Left lobe of liver (tissue), 2 donors: ENCODE measurements at regions not wholly inside any gene's neighbourhood (a gene's known extent, or its start where the extent isn't known, plus 50 kb on each side); places are given as distances from the start of the nearest gene placed in this dataset.

Experiments
- ATAC-seq: fragments of 200-7000 bp; cut with Tn5 transposase; one replicate; pipeline ENCODE4 v1.9.1; 2020; ENCODE audit warnings: mild to moderate bottlenecking, moderate library complexity
- DNase-seq: peaks from one replicate; pipeline ENCODE4 v3.0.0-alpha.2; 2020; ENCODE audit warnings: low spot score
- donor health status: DM: no; HTN: no; CAD: no; lungs with moderate emphysema.
- donor health status: DM: no; HTN: yes; CAD: no.

- no peak for DNase-seq
- no peak for ATAC-seq
Observed at GRCh38 chr17:72338304-72338703, 217.5 kb downstream of the SOX9 start.

DNA sequence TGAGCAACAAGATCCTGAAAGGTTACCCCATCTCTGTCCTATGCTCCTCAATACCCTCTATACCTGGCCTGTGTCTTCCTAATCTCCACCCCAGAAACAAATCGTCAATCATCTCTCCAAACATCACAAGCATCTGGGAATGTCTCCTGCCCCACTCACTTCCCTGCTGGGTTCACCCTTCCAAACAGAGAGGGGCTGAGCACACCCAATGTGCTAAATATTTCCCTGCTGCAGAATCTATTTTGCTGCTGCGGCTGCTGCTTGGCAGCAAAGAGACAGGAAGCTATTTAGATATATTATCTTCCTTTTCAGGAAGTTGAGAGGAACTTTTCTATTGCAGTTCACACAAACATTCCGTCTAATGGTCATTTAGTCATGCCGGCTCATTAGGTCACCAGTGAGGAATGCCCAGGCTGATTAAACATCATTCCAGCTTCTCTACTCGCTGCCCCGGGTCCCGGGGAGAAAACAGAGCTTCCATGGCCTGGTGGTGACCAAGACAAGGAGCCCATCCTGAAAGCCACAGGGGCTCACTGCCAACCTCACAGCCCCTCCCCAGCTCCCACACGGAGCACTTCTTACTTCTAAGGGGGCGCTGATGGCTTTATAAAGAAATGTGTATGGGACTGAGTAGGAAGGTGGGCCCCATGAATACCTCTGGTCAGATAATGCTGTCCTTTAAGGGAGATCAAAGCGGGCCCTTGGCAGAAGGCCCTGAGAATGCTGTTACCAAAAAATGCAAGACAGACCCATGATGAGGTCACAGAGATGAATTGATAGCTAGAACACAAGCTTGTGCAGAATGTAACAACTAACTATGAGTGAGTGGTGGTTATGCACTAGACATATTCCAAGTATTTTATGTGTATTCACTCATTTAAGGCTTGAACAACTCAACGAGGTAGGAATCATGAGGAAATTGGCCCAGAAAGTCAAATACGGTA, 218.3 kb downstream of the SOX9 start:
- DNase-seq (no peak), ATAC-seq (peak; percentile 20)

GRCh38 chr17:72340836-72341235, 220.0 kb downstream of the SOX9 start:
- DNase-seq: no peak
- no peak for ATAC-seq

DNA sequence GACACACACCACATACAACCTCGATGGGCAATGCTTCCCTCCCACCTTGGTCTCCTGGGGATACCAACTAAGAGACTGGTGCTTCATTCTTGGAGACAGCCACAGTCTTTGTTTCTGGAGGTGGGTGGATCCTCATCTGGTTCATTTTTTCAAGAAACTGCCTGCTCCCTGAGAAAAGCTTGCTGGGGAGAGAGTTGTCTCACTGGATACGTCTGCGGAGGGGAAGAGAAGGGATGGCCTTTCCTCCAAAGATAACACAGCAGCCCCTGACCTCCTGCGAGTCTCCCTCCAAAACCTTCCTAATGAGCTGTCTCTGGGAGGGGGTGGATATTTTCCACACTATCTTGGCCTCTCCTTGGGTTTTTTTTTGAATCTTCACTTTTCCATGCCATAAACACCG, 221.2 kb downstream of the SOX9 start:
- ATAC-seq (no peak), DNase-seq (no peak)

DNA sequence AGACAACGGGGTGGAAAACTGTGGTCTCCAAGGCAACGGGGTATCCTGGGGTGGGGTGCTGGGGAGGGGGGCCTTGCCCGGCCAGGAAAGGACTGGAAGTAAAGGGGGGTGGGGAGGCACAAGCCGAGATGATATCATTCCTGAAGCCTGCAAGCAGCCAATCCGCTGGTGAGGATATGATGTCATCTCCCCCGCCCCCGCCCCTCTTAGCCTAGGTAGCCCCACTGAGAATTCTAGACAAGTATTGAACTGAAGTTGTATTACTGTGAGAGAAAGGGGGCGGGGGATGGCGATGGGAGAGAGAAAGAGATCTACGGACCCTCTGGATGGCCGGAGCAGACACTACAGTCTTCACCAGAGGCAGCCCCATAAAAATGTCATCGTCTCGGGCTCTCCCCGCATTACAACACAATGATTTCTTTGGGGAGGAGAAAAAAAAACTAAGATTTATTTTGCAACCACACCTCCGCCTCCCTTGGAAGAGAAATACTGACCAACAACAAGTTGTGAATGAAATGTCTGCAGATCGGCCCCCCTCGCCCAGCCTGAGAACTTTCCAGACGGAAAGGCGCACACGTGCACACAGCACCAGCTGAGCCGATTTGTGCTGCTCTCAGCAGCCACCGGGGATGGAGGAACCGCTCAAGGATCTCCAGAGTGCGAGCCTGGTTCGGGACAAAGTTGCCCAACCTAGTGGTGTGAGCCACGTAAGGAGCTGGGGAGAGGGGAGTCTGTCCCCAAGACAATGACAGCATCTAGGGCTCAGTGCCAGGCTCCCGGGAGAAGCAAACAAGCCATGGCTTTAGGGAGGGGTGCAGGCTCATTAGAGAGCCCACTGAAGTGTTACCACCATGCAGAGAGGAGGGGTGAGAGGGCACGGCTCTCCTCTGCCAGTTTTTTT, 222.1 kb downstream of the SOX9 start:
- no peak for ATAC-seq
- DNase-seq: no peak

DNA sequence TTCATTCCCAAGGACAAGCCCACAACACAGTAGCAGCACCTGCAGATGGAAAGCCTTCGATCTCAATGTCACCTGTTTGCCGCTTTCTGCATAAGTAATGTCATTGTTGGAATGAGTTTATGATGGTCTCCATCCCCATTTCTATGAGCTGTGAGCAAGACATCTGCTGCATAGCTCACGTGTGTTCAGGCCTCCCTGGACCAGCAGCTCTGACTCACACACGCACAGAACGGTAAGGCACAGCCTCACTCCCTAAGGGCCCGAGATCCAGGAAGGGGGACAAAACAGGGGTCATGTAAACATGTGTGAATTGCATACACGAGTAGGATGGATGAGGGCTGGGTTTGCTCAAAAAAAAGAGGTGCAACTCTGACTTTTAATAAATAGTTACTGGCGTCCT, 223.1 kb downstream of the SOX9 start:
- no peak for ATAC-seq
- DNase-seq: no peak

DNA sequence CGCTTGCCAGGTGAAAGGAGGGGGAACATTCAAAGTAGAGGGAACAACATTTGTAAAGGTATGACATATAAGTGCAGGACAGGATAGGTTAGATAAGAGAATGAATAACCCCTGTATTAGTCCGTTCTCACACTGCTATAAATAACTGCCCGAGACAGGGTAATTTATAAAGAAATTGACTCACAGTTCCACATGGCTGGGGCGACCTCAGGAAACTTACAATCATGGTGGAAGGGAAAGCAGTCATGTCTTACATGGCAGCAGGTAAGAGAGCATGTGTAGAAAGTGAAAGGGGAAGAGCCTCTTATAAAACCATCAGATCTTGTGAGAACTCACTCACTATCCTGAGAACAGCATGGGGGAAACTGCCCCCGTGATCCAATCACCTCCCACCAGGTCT, 223.8 kb downstream of the SOX9 start:
- ATAC-seq (no peak), DNase-seq (no peak)

- DNase-seq (no peak), ATAC-seq (no peak)
Observed at GRCh38 chr17:72345088-72345487, 224.3 kb downstream of the SOX9 start.

GRCh38 chr17:72345536-72345935, 224.7 kb downstream of the SOX9 start:
- ATAC-seq (no peak), DNase-seq (no peak)

- ATAC-seq (no peak), DNase-seq (no peak)
Observed at GRCh38 chr17:72346306-72346705, 225.5 kb downstream of the SOX9 start.

GRCh38 chr17:72349011-72349410, 228.2 kb downstream of the SOX9 start:
- no peak for ATAC-seq
- DNase-seq: no peak

- ATAC-seq (no peak), DNase-seq (no peak)
Observed at GRCh38 chr17:72349491-72349995, 228.7 kb downstream of the SOX9 start.

GRCh38 chr17:72350073-72350472, 229.3 kb downstream of the SOX9 start:
- DNase-seq (no peak), ATAC-seq (no peak)

DNA sequence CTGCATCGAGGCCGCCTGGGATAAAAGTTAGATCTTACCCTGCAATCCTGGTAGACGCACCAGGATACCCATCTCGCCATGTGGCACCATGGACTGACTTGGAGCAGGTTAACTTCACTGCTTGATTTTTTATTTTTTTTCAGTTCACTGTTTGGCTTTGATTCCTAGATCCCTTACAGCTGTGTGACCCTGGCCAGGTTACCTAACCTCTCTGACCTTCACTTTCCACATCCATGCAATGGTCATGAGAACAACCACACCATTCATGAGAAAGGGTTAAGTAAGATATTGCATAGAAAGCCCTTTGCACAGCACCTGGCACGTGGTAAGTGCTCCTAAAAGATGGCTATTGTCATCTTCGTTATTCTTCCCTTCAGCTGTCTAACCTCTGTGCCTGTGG, 230.5 kb downstream of the SOX9 start:
- ATAC-seq (no peak), DNase-seq (no peak)

- DNase-seq (no peak), ATAC-seq (no peak)
Observed at GRCh38 chr17:72351884-72352346, 231.1 kb downstream of the SOX9 start.

DNA sequence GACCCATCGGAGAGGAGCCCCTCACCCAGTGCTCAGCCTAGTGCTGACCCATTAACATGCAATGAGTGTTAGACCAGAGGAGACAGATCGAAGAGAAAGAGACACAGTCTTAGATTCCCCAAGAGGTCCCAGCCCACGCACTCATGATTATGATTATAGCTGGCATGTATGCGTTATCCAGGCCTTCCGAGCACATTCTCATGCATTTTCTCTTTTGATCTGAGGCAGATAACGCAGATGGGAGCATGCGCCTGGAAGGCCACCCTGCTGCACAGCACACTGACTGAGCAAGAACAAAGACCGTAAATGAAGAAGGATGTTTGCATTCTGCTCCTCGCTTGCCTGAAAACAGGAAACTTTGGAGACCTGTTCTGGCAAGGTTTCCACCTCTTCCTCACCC, 232.7 kb downstream of the SOX9 start:
- ATAC-seq (no peak), DNase-seq (no peak)

- no peak for DNase-seq
- no peak for ATAC-seq
Observed at GRCh38 chr17:72354071-72354470, 233.3 kb downstream of the SOX9 start.

GRCh38 chr17:72357764-72358365, 237.0 kb downstream of the SOX9 start:
- DNase-seq (no peak), ATAC-seq (no peak)

DNA sequence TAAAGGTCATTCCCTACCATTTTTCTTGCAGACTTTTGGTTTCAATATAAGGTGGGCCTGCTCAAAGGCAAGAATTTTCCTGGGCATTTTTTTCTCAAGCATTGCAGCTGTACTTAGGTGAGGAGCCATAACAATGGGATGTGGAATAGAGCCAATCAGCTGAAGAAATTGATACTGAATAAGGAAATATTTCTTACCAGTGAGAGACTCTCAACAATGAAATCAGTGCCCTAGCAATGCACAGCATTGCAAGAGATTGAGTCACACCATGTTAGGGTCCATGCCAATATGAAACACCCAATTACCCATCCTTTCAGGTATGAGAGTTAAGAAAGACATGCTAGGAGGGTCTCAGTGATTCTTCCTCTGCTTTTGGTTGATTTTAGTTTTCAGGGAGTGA, 237.6 kb downstream of the SOX9 start:
- no peak for ATAC-seq
- DNase-seq: no peak

DNA sequence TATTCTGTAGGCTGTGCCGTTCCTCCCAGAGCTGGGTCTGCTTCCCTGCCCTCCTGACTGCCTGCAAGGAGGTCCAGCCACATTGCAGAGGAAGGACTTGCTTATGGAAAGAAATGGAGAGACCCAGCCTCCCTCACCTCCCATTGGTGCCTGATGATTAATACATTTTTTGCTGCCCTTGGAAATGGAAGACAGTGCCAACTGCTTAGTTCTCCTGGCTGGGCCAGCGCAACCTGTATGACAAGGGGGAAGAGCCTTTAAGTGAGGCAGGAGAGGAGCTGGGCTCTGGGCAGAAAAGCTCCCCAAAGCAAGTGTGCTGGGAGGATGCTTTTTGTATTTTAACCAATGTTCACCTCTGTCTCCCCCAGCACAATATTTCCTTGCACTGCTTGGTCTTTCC, 238.5 kb downstream of the SOX9 start:
- ATAC-seq (no peak), DNase-seq (no peak)

- ATAC-seq (no peak), DNase-seq (no peak)
Observed at GRCh38 chr17:72359811-72360210, 239.0 kb downstream of the SOX9 start.
